Neural crest cell (in vitro differentiated cells): ENCODE measurements at regions not wholly inside any gene's neighbourhood (a gene's known extent, or its start where the extent isn't known, plus 50 kb on each side); places are given as distances from the start of the nearest gene placed in this dataset.

Experiments used
- DNase-seq: peaks from one replicate; pipeline ENCODE4 v3.0.0; 2021; ENCODE audit warnings: low read depth, mixed read lengths, low spot score
- H3K27ac Mint-ChIP-seq: one replicate; pipeline ENCODE4 v1.8.0; 2021; ENCODE audit warnings: mild to moderate bottlenecking, mixed read lengths; ENCODE audit not compliant: unreplicated experiment
- H3K27me3 Mint-ChIP-seq: 2 replicates; pipeline ENCODE4 v1.8.0; 2021; ENCODE audit warnings: low read depth, mild to moderate bottlenecking, mixed read lengths
- H3K36me3 Mint-ChIP-seq: 2 replicates; pipeline ENCODE4 v1.8.0; 2021; ENCODE audit warnings: low read depth, mild to moderate bottlenecking, mixed read lengths
- H3K4me1 Mint-ChIP-seq: 2 replicates; pipeline ENCODE4 v1.8.0; 2021; ENCODE audit warnings: mixed read lengths
- H3K4me3 Mint-ChIP-seq: one replicate; pipeline ENCODE4 v1.8.0; 2021; ENCODE audit warnings: mild to moderate bottlenecking, mixed read lengths
- H3K9me3 Mint-ChIP-seq: 2 replicates; pipeline ENCODE4 v1.8.0; 2021; ENCODE audit warnings: mixed read lengths
- CTCF ChIP-seq: fragments of 200-600 bp; sonication (generic); conservative IDR thresholded peaks from 2 replicates; pipeline ENCODE4 v1.5.0; 2021; ENCODE audit warnings: antibody characterized with exemption, mild to moderate bottlenecking

- DNase-seq: no peak
- no peak for TF ChIP-seq CTCF
- Mint-ChIP-seq H3K36me3 (no peaks in the 10 kb centered on the region), H3K4me3 (no peak overlapping the region), H3K27me3 (no peaks in the 10 kb centered on the region), H3K4me1 (no peaks in the 10 kb centered on the region), H3K9me3 (no peaks in the 10 kb centered on the region), H3K27ac (no peak overlapping the region)
Observed at GRCh38 chr2:57567245-57567644, 479.4 kb upstream of the VRK2 start.

- no peak overlapping the region for H3K27ac Mint-ChIP-seq
- no peaks in the 10 kb centered on the region for H3K27me3 Mint-ChIP-seq
- no peak overlapping the region for H3K4me3 Mint-ChIP-seq
- DNase-seq: no peak
- no peaks in the 10 kb centered on the region for H3K36me3 Mint-ChIP-seq
- TF ChIP-seq CTCF: no peak
- no peaks in the 10 kb centered on the region for H3K4me1 Mint-ChIP-seq
- no peaks in the 10 kb centered on the region for H3K9me3 Mint-ChIP-seq
Observed at GRCh38 chr2:57569396-57569795, 477.2 kb upstream of the VRK2 start.

- Mint-ChIP-seq H3K9me3 (no peaks in the 10 kb centered on the region), H3K4me3 (no peak overlapping the region), H3K4me1 (no peaks in the 10 kb centered on the region), H3K27me3 (no peaks in the 10 kb centered on the region), H3K36me3 (no peaks in the 10 kb centered on the region), H3K27ac (no peak overlapping the region)
- DNase-seq: no peak
- TF ChIP-seq CTCF: no peak
Observed at GRCh38 chr2:57570961-57571360, 475.6 kb upstream of the VRK2 start.

GRCh38 chr2:57575700-57576268 is 470.8 kb upstream of the VRK2 start:
- Mint-ChIP-seq H3K27ac (no peak overlapping the region), H3K4me1 (no peaks in the 10 kb centered on the region), H3K9me3 (no peaks in the 10 kb centered on the region), H3K27me3 (no peaks in the 10 kb centered on the region), H3K4me3 (no peak overlapping the region), H3K36me3 (no peaks in the 10 kb centered on the region)
- no peak for DNase-seq
- TF ChIP-seq CTCF: no peak

GRCh38 chr2:57576983-57577382 is 469.6 kb upstream of the VRK2 start:
- Mint-ChIP-seq H3K36me3 (no peaks in the 10 kb centered on the region), H3K9me3 (no peaks in the 10 kb centered on the region), H3K27me3 (no peaks in the 10 kb centered on the region), H3K4me1 (no peaks in the 10 kb centered on the region), H3K27ac (no peak overlapping the region), H3K4me3 (no peak overlapping the region)
- no peak for TF ChIP-seq CTCF
- no peak for DNase-seq

GRCh38 chr2:57597940-57598339 is 448.7 kb upstream of the VRK2 start:
- Mint-ChIP-seq H3K4me1 (peaks cover 12% of the 10 kb centered on the region), H3K27ac (no peak overlapping the region), H3K4me3 (no peak overlapping the region), H3K27me3 (no peaks in the 10 kb centered on the region), H3K36me3 (no peaks in the 10 kb centered on the region), H3K9me3 (no peaks in the 10 kb centered on the region)
- no peak for TF ChIP-seq CTCF
- no peak for DNase-seq
